Tibial nerve (tissue), 4 donors: ENCODE measurements at regions not wholly inside any gene's neighbourhood (a gene's known extent, or its start where the extent isn't known, plus 50 kb on each side); places are given as distances from the start of the nearest gene placed in this dataset.

ENCODE experiments used
- CTCF ChIP-seq, 5 experiments: fragments of 200-600 bp in 3 of 5; fragments of 450-650 bp in 2 of 5; sonication (generic) in 3 of 5; IDR thresholded peaks; one replicate each; pipeline ENCODE4 v1.5.1; 2016 to 2019; ENCODE audit warnings: antibody characterized with exemption in 5 of 5, mild to moderate bottlenecking in 3 of 5, moderate library complexity in 2 of 5
- EP300 ChIP-seq, 2 donors: sonication (generic); formaldehyde crosslinking; IDR thresholded peaks; one replicate each; pipeline ENCODE4 v1.6.1; 2017; ENCODE audit warnings: antibody characterized with exemption in 2 of 2, mild to moderate bottlenecking in 1 of 2
- POLR2A ChIP-seq, 2 donors: fragments of 450-650 bp; IDR thresholded peaks; one replicate each; pipeline ENCODE4 v1.6.1; 2017; ENCODE audit warnings: antibody characterized with exemption in 2 of 2, mild to moderate bottlenecking in 2 of 2, moderate library complexity in 2 of 2

- TF ChIP-seq POLR2A (IDR thresholded peaks at IDR 0.05) (no peak), CTCF (IDR thresholded peaks at IDR 0.05) (peak; percentile 36 to 68 (median 42)), EP300 (IDR thresholded peaks at IDR 0.05) (no peak)
These were observed 69.7 kb upstream of the UBE3A start for GRCh38 chr15:25508369-25509002.
